GM12872 (cell line): ENCODE measurements at regions not wholly inside any gene's neighbourhood (a gene's known extent, or its start where the extent isn't known, plus 50 kb on each side); places are given as distances from the start of the nearest gene placed in this dataset.

Experiments used
- CTCF ChIP-seq: IDR thresholded peaks from 3 replicates; pipeline ENCODE4 v1.5.1; 2011; ENCODE audit warnings: low read depth, mild to moderate bottlenecking, low read length, moderate library complexity; ENCODE audit not compliant: insufficient read depth

GRCh38 chr2:8076448-8077342, 605.2 kb upstream of the ID2 start:
- TF ChIP-seq CTCF, result no peak

GRCh38 chr2:8078705-8079104, 603.2 kb upstream of the ID2 start:
- no peak for TF ChIP-seq CTCF

GRCh38 chr2:8080063-8080462, 601.8 kb upstream of the ID2 start:
- no peak for TF ChIP-seq CTCF

- no peak for TF ChIP-seq CTCF
Measured at GRCh38 chr2:8081130-8081529, 600.7 kb upstream of the ID2 start.

GRCh38 chr2:8082840-8083239, 599.0 kb upstream of the ID2 start:
- no peak for TF ChIP-seq CTCF

- TF ChIP-seq CTCF, result no peak
Measured at GRCh38 chr2:8086357-8086756, 595.5 kb upstream of the ID2 start.

GRCh38 chr2:8086796-8087479, 594.9 kb upstream of the ID2 start:
- TF ChIP-seq CTCF, result no peak
